ENCODE measurements at regions not wholly inside any gene's neighbourhood (a gene's known extent, or its start where the extent isn't known, plus 50 kb on each side); places are given as distances from the start of the nearest gene placed in this dataset.
"Not testable (repeated sequence)": the region's sequence is repeated elsewhere in the genome, so short reads cannot be mapped to it uniquely, and the experiment has no call there.

DNA sequence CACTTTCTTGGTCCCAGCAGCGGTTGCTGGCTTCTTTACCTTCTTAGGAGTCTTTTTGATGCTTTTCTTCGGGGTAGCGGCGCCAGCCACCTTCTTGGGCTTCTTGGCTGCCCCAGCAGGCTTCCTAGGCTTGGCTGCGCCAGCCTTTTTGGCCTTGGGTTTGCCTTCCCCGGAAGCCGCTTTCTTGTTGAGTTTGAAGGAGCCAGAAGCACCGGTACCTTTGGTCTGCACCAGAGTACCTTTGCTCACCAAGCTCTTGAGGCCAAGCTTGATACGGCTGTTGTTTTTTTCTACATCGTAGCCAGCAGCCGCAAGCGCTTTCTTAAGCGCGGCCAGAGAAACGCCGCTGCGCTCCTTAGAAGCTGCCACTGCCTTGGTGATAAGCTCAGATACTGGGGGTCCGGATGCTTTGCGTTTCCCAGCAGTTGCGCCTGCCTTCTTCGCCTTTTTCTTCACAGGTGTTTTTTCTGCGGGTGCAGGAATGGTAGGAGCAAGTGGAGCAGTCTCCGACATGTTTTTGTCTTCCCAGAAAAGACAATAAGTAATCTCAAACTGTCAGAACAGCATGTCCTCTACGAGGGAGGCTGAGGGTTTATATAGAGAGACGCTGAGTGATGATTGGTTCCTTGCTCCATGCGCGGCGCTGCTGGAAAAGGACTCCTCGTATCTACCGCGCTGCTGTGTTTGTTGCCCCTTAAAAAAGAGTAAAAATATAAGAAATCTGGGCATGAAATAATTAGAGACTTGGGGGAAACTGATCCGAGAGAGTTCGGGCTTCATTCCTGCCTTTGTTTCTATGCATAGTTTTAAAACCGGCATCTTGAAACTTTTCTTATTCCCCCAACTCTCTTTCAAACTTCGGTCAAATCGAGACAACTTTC, 130.3 kb upstream of the BTN3A2 start:
- DNase-seq: peak; percentile 87 to 88

DNA sequence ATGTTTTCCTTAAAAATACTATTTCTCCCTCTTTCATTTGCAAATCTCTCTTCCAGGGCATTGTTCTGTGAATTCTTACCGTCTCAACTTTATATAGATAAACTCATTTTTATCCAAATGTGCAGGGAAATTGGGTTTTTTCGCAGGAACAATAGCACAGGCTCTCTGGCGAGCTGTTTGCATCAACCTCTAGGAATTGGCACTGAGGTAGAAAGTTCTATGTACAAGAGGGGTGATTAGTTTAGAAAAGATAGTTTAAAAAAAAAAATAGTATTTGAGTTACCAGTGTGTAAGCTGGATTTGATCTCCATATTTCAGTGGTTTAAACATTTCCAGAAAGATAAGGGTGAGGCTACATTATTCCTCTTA, 129.7 kb upstream of the BTN3A2 start:
- peak in 1 of 2 experiments; percentile 69 for DNase-seq

DNA sequence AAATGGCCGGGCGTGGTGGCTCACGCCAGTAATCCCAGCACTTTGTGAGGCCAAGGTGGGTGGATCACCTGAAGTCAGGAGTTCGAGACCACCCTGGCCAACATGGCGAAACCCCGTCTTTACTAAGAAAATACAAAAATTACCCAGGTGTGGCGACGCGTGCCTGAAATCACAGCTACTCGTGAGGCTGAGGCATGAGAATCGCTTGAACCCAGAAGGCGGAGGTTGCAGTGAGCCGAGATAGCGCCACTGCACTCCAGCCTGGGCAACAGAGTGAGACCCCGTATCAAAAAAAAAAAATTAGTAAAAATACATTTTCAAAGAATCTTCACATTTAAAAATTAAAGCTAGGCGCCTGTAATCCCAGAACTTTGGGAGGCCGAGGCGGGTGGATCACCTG, 125.6 kb upstream of the BTN3A2 start:
- not testable (repeated sequence) for DNase-seq

DNA sequence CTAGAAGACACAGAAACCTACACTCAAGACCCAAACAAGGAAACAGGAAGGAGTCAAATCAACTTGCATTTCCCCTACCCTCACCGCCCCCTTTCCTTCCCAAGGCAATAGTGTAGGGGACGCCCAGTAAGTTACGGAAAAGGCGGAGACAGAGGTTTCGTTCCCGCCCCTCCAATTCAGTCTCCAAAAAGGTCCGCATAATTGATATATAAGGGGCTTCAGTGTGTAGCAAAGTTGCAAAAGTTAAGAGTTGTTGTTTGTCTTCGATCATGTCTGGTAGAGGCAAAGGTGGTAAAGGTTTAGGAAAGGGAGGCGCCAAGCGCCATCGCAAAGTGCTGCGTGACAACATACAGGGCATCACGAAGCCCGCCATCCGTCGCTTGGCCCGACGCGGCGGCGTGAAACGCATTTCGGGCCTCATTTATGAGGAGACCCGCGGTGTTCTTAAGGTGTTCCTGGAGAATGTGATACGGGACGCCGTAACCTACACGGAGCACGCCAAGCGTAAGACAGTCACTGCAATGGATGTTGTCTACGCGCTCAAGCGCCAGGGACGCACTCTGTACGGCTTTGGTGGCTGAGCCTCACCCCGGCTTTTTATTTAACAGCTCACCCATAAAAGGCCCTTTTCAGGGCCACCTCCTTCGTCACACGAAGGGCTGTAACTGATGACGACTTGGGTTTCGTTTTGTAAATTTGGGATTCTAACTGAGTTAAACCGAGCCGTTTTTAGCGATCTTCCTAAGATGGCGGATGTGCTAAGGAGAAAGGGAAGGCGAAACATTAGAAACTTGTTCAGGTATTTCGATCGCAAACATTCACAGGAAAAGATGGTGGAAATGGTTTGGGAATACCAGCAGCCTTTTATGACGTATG, 124.6 kb upstream of the BTN3A2 start:
- DNase-seq: peak; percentile 24 to 30

DNA sequence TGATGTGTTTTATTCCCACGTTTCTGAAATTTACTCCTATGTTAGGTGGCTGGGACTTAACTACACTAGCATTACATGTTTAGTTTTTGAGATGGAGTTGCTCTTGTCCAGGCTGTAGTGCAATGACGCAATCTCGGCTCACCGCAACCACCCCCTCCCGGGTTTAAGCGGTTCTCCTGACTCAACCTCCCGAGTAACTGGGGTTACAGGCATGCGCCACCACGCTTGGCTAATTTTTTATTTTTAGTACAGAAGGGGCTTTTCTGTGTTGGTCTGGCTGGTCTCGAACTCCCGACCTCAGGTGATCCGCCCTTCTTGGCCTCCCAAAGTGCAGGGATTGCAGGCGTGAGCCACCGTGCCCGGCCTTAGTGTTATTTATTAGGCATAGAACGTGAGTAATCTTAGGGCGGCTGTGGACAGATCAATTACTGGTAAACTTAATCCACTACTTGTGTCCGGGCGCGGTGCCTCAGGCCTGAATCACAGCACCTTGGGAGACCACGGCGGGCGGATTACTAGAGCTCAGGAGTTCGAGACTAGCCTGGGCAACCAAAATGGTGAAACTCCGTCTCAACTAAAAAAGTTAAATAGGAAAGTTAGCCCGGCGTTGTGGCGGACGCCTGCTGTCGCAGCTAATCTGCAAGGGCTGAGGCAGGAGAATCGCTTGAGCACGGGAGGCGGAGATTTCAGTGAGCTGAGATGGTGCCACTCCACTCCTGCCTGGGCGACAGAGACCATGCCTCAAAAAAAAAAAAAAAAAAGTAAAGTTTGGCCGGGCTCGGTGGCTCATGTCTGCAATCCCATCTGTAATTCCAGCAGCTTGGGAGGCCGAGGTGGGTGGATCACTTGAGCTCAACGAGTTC, 123.7 kb upstream of the BTN3A2 start:
- no peak for DNase-seq

DNA sequence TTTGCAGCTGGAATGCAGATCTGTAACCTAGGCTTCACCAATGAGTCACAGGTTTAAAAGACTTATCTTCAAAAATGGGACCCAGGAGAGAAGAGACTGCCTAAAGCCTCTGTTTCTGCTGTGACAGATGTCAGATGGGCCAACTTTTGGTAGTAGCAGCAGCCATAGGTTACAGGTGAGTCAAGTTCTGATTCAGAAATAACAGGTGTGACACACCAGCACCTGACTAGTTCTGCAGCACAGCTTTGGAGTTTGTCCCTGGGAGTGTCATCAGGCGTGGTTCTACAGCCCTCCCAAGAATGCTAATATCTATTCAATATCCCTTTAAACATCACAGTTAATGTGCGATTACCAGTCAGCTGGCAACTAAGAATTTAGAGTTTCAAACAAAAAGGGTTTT, 121.9 kb upstream of the BTN3A2 start:
- no peak for DNase-seq

DNA sequence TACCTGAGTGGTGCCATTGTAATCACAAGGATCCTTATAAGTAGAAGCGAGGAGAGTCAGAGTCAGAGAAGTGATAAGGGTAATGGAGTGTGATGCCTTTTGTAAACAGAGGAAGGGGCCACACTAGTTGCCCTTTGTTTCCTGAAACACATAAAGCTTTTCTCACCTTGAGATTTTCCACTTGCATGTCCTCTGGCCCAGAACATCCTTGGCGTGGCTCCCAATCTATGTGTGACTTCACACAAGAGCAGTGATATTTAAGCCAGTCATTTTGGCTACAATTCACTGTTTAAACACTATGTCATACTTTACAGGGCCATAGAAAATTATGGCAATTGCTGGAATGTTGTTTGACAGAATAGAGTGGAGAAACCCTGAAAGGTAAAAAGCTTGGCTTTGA, 121.2 kb upstream of the BTN3A2 start:
- DNase-seq: no peak

DNA sequence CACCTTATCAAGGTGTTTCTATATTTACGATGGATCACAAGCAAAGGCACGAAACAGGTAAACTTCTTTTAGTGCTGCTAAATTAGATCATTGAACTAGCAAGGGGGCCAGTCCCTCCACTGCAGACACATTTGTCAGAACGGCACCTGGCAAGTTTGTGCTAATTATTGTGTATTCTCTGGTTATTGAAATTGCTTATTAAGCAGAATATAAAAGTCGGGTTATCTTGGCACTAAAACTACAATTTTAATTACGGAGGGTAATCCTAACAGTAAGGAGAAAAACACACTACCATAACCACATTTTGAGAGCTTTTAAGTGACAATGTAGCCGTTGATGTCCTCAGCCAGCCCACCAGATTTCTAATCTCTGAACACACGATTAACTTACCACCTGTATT, 118.9 kb upstream of the BTN3A2 start:
- no peak for DNase-seq

DNA sequence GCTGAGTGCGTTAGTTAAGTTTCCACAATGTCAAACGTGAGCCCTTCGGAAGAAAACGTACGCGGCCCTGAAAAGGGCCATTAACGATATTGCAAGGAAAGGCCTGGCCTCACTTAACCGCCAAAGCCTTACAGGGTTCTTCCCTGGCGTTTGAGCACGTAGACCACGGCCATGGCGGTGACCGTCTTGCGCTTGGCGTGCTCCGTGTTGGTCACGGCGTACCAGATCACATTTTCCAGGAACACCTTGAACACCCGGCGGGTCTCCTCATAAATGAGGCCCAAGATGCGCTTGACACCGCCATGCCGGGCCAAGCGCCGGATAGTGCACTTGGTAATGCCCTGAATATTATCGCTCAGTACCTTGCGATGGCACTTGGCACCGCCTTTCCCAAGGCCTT, 118.4 kb upstream of the BTN3A2 start:
- DNase-seq: no peak

DNA sequence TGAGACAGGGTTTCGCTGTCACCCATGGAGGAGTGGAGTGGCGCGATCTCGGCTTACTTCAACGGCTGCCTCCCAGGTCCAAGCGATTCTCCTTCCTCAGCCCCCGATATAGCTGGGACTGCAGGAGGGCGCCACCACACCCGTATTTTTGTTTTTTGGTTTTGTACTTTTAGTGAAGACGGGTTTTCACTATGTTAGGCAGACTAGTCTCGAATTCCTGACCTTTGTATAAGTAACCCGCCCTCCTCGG, 115.4 kb upstream of the BTN3A2 start:
- DNase-seq: peak in 1 of 2 experiments; percentile 88

DNA sequence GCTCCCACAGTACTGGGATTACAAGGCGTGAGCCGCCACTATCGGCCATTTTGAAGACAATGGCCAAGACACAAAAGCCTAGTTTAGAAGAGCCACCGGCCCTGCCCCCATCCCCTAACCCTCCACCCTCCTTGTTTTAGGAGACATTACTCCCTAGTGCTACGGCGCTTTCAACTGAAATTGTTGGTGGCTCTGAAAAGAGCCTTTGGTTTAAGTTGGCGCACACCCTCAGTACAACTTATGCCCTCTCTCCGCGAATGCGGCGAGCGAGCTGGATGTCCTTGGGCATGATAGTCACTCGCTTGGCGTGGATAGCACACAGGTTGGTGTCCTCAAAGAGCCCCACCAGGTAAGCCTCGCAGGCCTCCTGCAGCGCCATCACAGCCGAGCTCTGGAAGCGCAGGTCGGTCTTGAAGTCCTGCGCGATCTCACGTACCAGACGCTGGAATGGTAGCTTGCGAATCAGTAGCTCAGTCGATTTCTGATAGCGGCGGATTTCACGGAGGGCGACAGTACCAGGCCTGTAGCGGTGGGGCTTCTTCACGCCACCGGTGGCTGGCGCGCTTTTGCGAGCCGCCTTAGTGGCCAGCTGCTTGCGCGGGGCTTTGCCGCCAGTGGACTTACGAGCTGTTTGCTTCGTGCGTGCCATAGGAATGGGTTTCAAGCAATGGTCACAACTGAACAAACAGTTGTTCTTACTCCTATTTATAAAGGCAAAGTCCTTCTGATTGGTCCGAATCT, 114.9 kb upstream of the BTN3A2 start:
- DNase-seq: peak; percentile 65 to 88

DNA sequence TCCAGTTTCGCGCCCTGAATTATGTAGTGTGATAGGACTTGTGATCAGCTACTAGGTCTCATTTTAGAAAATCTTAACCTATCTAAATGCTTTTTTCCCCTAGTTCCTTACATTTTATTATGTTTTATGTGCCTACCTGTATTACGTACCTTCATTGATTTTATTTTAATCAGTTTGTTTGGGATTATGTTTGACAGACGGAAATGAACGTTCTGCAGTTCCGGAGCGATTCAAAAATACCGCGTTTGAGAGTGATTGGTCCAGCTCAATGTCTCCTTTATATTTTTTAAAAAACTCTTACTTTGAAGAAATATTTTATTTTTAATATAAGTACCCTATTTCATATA, 114.3 kb upstream of the BTN3A2 start:
- DNase-seq: peak in 1 of 2 experiments; percentile 85

DNA sequence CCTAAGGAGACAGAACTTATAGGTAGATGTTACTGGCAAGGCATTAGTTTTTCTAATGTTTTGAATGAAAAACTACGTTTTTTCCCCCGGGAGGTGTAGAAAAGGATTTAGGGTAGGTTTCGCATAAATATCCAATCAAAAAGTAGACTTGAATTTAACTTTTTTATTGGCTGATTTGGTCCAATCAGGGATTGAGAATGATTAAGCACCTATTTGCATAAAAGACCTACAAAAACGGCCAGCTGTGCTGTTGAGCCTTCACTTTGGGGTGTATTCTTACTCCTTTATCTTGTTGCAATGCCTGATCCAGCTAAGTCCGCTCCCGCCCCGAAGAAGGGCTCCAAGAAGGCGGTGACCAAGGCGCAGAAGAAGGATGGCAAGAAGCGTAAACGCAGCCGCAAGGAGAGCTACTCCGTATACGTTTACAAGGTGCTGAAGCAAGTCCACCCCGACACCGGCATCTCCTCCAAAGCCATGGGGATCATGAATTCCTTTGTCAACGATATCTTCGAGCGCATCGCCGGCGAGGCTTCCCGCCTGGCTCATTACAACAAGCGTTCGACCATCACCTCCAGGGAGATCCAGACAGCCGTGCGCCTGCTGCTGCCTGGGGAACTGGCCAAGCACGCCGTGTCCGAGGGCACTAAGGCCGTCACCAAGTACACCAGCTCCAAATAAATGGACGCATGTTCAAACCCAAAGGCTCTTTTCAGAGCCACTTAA, 113.5 kb upstream of the BTN3A2 start:
- peak; percentile 85 to 90 for DNase-seq

DNA sequence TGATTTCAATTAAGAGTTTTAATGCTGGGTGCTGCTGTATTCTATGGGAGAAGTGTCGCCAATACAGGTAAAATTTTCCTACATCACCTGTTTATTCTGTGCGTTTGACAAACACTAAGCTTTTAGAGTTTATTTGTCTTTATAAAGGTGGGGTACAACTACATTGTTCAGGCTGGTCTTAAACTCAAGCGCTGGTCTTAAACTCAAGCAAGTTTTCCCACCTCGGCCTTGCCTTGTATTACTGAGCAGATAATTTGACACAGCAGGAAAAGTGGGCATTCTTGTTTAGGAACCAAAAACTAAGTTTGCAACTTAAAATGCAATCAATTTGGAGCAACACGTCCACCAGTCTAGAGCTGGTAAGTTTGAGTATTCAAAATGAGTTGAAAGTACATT, 112.9 kb upstream of the BTN3A2 start:
- no peak for DNase-seq

DNA sequence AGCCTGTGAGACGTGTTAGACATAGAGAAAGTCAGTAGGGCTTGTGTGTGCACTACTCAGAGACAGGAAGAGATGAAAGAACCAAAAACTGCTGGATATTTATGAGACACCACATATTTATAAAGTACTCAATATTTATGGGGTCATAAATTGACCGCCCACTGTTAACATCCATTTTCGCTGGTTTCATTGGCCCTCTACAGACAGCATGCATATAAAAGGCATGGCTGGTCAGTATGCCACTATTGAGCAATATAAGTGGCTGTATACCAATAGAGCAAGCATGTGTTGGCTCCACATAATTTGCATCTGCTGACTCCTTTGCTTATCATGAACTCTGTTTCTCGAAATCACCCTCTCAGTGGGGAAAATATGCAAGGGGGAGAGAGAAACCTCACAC, 110.3 kb upstream of the BTN3A2 start:
- no peak for DNase-seq

DNA sequence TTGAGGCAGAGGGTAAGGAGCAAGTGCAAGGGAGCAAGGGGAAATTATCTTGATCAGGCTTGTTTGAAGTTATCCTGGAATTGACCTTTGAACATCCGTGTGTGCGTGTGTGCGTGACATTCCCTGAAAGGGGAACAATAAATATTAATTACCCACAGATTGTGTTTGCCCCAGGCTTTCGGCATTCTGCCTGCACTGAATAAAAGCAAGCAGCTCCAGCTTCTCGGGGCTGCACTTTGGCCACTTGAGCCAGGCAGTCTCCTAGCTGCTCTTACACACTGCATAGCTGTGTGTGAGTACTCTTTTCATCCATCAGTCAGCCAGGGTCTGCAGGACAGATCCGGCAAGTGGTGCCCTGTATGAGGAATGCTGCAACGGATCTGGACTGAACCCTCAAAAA, 107.7 kb upstream of the BTN3A2 start:
- DNase-seq: no peak

DNA sequence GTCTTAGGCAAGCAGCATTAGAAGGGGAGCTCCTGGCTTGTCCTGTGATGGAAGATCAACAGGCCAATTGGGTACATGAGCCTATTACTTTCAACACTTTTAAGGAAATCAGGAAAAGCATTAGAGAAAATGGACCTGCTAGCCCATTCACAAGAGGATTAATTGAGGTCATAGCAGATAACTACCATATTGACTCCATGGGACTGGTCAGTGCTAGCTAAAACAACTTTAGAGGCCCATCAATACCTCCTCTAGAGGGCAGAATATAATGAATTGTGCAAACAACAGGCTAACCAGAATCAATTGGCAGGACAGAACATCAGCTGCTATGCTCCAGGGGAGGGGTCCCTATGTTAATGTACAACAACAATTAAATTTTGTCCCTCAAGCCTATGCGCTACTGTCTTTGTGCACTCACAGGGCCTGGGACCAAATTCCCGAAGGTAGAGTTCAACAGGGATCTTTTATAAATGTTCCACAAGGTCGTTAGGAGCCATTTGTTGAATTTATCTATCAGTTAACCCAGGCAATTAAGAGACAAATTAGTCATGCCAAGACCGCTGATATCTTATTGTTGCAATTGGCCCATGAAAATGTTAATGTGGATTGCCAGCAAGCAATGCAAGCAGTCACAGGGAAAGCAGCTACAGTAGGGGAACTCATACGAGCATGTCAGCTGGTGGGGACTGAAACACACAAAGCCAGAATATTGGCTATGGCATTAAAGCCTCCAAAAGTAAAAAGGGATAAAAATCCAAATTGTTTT, 106.6 kb upstream of the BTN3A2 start:
- DNase-seq: no peak

DNA sequence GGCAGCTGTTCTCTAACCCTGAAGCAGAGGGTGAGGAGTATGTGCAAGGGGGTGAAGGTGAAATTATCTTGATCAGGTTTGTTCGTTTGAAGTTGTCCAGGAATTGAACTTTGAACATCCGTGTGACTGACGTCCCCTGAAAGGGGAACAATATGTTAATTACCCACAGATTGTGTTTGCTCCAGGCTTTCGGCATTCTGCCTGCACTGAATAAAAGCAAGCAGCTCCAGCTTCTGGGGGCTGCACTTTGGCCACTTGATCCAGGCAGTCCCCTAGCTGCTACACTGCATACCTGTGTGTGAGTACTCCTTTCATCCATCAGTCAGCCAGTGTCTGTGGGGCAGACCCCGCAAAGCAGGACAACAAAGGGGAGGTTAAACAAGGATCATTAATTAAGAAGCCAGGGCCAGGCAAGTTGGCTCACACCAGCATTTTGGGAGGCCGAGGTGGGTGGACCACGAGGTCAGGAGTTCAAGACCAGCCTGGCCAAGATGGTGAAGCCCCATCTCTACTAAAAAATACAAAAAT, 104.8 kb upstream of the BTN3A2 start:
- DNase-seq: no peak

DNA sequence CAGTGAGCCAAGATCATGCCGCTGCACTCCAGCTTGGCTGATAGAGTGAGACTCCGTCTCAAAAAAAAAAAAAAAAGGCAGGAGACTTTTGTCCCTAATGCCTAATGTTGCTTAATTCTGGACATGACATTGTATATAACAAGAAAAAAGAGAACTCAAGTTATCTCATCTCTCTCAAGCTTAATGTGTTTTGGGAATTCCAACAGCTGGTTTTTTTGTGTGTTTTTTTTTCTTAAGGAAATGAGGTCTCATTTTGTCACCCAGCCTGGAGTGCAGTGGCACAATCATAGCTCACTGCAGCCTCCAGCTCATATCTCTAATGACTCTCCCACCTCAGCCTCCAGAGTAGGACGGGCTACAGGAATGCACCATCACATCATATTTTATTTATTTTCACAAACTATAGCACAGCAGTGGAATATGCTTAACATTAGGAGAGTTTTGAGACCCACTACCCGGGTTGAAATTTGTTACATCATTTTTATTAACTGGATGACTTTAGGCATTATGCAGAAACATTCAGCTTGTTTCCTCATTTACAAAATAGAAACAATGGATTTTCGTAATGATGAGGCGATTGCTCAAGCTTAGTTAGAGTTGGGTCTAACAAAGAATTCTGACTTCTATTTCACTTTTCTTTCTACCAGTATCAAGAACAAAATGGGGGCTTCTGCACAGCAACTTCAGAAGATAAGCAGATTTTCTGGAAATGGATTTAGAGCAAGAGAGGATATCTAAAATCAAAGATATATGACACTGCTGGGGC, 104.1 kb upstream of the BTN3A2 start:
- no peak for DNase-seq

DNA sequence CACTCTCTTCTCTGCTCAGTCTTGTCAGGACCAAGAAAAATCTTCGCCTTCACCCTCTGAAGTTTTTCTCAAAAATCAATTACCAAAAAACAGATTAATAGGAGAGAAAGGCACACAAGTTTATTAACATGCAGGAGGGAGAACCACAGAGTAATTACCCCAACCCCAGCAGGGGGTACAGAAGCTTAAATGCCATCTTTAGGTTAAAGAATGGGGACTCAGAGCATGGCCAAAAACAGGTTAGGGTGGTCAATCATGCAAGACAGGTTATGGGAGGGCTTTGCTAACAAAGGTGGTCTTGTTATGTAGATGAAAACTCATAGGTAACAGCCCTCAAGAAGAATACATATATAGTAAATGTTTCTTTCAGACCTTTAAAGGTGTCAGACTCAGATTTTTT, 100.5 kb upstream of the BTN3A2 start:
- DNase-seq: no peak

Measured in NCI-H187 (cell line).